ENCODE measurements at regions not wholly inside any gene's neighbourhood (a gene's known extent, or its start where the extent isn't known, plus 50 kb on each side); places are given as distances from the start of the nearest gene placed in this dataset.

DNA sequence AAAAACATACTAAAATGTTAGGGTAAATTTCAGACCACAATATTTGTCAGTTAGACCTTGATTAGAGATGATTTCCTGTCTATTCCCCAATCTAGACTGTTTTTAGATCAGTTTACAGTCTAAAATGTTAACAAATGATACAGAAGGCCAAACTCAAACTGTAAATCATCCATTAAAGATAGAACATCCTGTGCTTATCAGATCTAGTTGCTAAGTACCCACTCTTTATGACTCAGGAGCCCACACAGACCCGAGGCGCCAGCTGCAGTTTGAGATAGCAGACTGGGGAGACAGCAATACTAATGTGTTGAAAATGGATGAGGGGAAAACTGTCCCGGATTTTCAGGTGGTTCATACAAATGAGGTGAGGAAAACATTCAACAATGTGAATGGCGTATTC lies 113.3 kb downstream of the SCG2 start:
- TF ChIP-seq, protein P1, sequence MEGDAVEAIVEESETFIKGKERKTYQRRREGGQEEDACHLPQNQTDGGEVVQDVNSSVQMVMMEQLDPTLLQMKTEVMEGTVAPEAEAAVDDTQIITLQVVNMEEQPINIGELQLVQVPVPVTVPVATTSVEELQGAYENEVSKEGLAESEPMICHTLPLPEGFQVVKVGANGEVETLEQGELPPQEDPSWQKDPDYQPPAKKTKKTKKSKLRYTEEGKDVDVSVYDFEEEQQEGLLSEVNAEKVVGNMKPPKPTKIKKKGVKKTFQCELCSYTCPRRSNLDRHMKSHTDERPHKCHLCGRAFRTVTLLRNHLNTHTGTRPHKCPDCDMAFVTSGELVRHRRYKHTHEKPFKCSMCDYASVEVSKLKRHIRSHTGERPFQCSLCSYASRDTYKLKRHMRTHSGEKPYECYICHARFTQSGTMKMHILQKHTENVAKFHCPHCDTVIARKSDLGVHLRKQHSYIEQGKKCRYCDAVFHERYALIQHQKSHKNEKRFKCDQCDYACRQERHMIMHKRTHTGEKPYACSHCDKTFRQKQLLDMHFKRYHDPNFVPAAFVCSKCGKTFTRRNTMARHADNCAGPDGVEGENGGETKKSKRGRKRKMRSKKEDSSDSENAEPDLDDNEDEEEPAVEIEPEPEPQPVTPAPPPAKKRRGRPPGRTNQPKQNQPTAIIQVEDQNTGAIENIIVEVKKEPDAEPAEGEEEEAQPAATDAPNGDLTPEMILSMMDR (IDR thresholded peaks at IDR 0.05; ENCODE audit: low read depth, low read length) = no peak
- TF ChIP-seq EZH2phosphoT487 (IDR thresholded peaks at IDR 0.05; ENCODE audit: low read depth) = no peak

Data from OCI-LY3 (cell line).